ENCODE measurements at regions not wholly inside any gene's neighbourhood (a gene's known extent, or its start where the extent isn't known, plus 50 kb on each side); places are given as distances from the start of the nearest gene placed in this dataset.

- no peak for DNase-seq (ENCODE audit: low spot score)
Measured at GRCh38 chr4:125440814-125441213, 126.1 kb downstream of the FAT4 start.

GRCh38 chr4:125444166-125444565 lies 129.4 kb downstream of the FAT4 start:
- DNase-seq (ENCODE audit: low spot score), result no peak

- DNase-seq (ENCODE audit: low spot score), result no peak
Measured at GRCh38 chr4:125445525-125445924, 130.8 kb downstream of the FAT4 start.

GRCh38 chr4:125447551-125448290 lies 133.0 kb downstream of the FAT4 start:
- DNase-seq (ENCODE audit: low spot score), result no peak

- DNase-seq (ENCODE audit: low spot score), result no peak
Measured at GRCh38 chr4:125456075-125456474, 141.3 kb downstream of the FAT4 start.

GRCh38 chr4:125459531-125459930 lies 144.8 kb downstream of the FAT4 start:
- no peak for DNase-seq (ENCODE audit: low spot score)

- DNase-seq (ENCODE audit: low spot score), result no peak
Measured at GRCh38 chr4:125461676-125462363, 147.1 kb downstream of the FAT4 start.

GRCh38 chr4:125464146-125464545 lies 149.4 kb downstream of the FAT4 start:
- no peak for DNase-seq (ENCODE audit: low spot score)

- no peak for DNase-seq (ENCODE audit: low spot score)
Measured at GRCh38 chr4:125481334-125482045, 166.7 kb downstream of the FAT4 start.

- no peak for DNase-seq (ENCODE audit: low spot score)
Measured at GRCh38 chr4:125482822-125483221, 168.1 kb downstream of the FAT4 start.

- DNase-seq (ENCODE audit: low spot score), result no peak
Measured at GRCh38 chr4:125483278-125483677, 168.5 kb downstream of the FAT4 start.

GRCh38 chr4:125484912-125485311 lies 170.2 kb downstream of the FAT4 start:
- DNase-seq (ENCODE audit: low spot score), result no peak

GRCh38 chr4:125486351-125486750 lies 171.6 kb downstream of the FAT4 start:
- no peak for DNase-seq (ENCODE audit: low spot score)

GRCh38 chr4:125489952-125490690 lies 175.4 kb downstream of the FAT4 start:
- no peak for DNase-seq (ENCODE audit: low spot score)

- DNase-seq (ENCODE audit: low spot score), result no peak
Measured at GRCh38 chr4:125492957-125493356, 178.2 kb downstream of the FAT4 start.

GRCh38 chr4:125497861-125498260 lies 183.1 kb downstream of the FAT4 start:
- no peak for DNase-seq (ENCODE audit: low spot score)

- no peak for DNase-seq (ENCODE audit: low spot score)
Measured at GRCh38 chr4:125498981-125499380, 184.2 kb downstream of the FAT4 start.

- DNase-seq (ENCODE audit: low spot score), result no peak
Measured at GRCh38 chr4:125501090-125501489, 186.3 kb downstream of the FAT4 start.

GRCh38 chr4:125501568-125501967 lies 186.8 kb downstream of the FAT4 start:
- no peak for DNase-seq (ENCODE audit: low spot score)

- no peak for DNase-seq (ENCODE audit: low spot score)
Measured at GRCh38 chr4:125505621-125506020, 190.9 kb downstream of the FAT4 start.

GRCh38 chr4:125507141-125507540 lies 192.4 kb downstream of the FAT4 start:
- no peak for DNase-seq (ENCODE audit: low spot score)

GRCh38 chr4:125511715-125512114 lies 197.0 kb downstream of the FAT4 start:
- no peak for DNase-seq (ENCODE audit: low spot score)
